IPS-18a (cell line): ENCODE measurements at regions not wholly inside any gene's neighbourhood (a gene's known extent, or its start where the extent isn't known, plus 50 kb on each side); places are given as distances from the start of the nearest gene placed in this dataset.

Source experiments
- H3K27ac ChIP-seq: one replicate; pipeline ENCODE4 v1.5.1; 2013; ENCODE audit warnings: low read length
- H3K27me3 ChIP-seq: one replicate; pipeline ENCODE4 v1.6.1; 2013; ENCODE audit warnings: mild to moderate bottlenecking, low read length; ENCODE audit not compliant: control insufficient read depth, insufficient read depth
- H3K36me3 ChIP-seq: one replicate; pipeline ENCODE4 v1.6.1; 2013; ENCODE audit warnings: low read depth, low read length; ENCODE audit not compliant: control insufficient read depth
- H3K4me1 ChIP-seq: one replicate; pipeline ENCODE4 v1.6.1; 2013; ENCODE audit warnings: low read depth, low read length; ENCODE audit not compliant: control insufficient read depth
- H3K4me3 ChIP-seq: one replicate; pipeline ENCODE4 v1.5.1; 2013; ENCODE audit warnings: low read length
- H3K9ac ChIP-seq: one replicate; pipeline ENCODE4 v1.6.1; 2013; ENCODE audit warnings: mild to moderate bottlenecking, low read length, moderate library complexity
- H3K9me3 ChIP-seq: one replicate; pipeline ENCODE4 v1.6.1; 2013; ENCODE audit warnings: low read depth, low read length; ENCODE audit not compliant: control insufficient read depth

DNA sequence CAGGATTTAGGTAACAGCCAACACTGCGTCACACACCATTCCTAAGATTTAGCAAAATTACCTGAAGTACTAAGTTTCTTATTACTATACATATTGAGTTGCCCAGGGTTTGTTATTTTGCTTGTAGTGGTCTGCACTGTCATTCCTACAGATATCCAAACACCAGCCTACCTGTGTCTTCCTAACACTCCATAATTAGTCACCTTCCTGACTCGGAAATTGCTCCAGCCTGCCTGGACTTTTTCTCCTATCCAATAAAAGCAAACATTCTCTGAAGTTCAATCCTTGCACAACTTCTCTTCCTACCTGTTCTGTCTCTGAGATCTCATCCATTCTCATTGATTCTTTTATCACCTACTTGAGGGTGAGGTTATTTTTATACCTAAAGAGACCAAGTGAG lies 243.9 kb downstream of the NR2F1-AS1 start:
- Histone ChIP-seq H3K27me3 (no peaks in the 10 kb centered on the region), H3K9me3 (no peaks in the 10 kb centered on the region), H3K36me3 (no peaks in the 10 kb centered on the region), H3K4me1 (no peaks in the 10 kb centered on the region), H3K4me3 (no peak overlapping the region), H3K27ac (no peak overlapping the region), H3K9ac (no peak overlapping the region)

- Histone ChIP-seq H3K27ac (no peak overlapping the region), H3K27me3 (no peaks in the 10 kb centered on the region), H3K9ac (no peak overlapping the region), H3K36me3 (no peaks in the 10 kb centered on the region), H3K4me1 (no peaks in the 10 kb centered on the region), H3K9me3 (no peaks in the 10 kb centered on the region), H3K4me3 (no peak overlapping the region)
Measured at GRCh38 chr5:93336330-93337110, 244.5 kb downstream of the NR2F1-AS1 start.

- Histone ChIP-seq H3K4me3 (no peak overlapping the region), H3K4me1 (no peaks in the 10 kb centered on the region), H3K27ac (no peak overlapping the region), H3K9ac (no peak overlapping the region), H3K9me3 (no peaks in the 10 kb centered on the region), H3K36me3 (no peaks in the 10 kb centered on the region), H3K27me3 (no peaks in the 10 kb centered on the region)
Measured at GRCh38 chr5:93331863-93332262, 249.2 kb downstream of the NR2F1-AS1 start.

DNA sequence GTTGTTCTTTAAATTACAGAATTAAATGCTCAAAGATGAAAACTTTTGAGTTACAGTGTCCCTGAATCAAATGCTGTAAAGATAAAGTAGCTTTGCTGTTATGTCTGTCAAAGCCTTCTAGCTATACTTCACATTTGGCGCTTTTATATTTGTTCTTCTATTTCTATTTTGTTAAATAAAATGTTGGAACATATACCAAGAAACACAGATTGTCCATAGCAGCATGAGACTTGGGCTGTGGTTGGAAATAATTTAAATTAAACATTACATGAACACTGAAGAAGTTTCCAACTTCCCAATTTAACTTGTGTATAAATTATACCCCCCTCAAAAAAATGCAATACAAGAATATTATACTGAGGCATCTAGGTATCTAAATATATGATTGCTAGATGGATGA lies 249.8 kb downstream of the NR2F1-AS1 start:
- no peaks in the 10 kb centered on the region for H3K36me3 ChIP-seq
- no peak overlapping the region for H3K9ac ChIP-seq
- no peak overlapping the region for H3K4me3 ChIP-seq
- H3K27me3 ChIP-seq = no peaks in the 10 kb centered on the region
- H3K27ac ChIP-seq = no peak overlapping the region
- H3K9me3 ChIP-seq = no peaks in the 10 kb centered on the region
- H3K4me1 ChIP-seq = no peaks in the 10 kb centered on the region

DNA sequence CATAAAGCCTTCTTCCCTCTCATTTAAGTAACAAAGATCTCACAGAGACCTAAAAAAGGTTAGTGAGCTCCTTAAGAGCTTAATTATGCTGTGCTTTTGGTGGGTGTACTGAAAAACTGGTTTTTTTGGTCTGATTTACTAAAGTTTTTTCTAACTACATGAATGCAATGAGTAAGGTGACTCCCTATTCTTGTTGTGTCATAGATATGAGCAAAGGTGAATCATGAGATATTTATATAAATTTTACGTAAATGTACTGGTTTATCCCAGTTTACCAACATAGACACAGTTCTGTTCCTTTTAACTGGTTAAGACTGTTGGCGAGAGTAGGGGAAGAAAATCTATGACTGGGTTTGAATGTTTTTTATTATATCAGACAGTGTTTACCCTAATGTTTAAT lies 250.5 kb downstream of the NR2F1-AS1 start:
- Histone ChIP-seq H3K9ac (no peak overlapping the region), H3K4me1 (no peaks in the 10 kb centered on the region), H3K27me3 (no peaks in the 10 kb centered on the region), H3K27ac (no peak overlapping the region), H3K4me3 (no peak overlapping the region), H3K36me3 (no peaks in the 10 kb centered on the region), H3K9me3 (no peaks in the 10 kb centered on the region)

DNA sequence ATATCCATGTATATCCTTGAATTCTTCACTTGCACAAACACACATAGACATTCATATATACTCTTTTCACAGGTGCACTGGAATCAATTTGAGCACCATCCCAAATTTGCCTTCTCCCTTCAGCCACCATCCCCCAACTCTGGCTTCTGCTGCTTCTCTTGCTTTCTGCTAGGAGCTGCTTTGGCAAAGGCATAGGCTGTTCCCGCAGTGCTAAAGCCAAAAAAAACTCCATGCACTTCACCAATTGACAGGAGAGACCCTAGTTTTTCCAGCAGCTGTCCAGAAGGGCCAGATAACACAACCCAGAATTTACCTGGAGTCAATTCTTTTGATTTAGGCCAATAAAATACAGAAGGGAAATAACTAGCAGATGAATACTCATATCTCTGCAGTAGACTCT lies 251.3 kb downstream of the NR2F1-AS1 start:
- no peak overlapping the region for H3K27ac ChIP-seq
- H3K27me3 ChIP-seq = no peaks in the 10 kb centered on the region
- H3K4me1 ChIP-seq = no peaks in the 10 kb centered on the region
- no peak overlapping the region for H3K4me3 ChIP-seq
- H3K36me3 ChIP-seq = no peaks in the 10 kb centered on the region
- H3K9ac ChIP-seq = no peak overlapping the region
- no peaks in the 10 kb centered on the region for H3K9me3 ChIP-seq

DNA sequence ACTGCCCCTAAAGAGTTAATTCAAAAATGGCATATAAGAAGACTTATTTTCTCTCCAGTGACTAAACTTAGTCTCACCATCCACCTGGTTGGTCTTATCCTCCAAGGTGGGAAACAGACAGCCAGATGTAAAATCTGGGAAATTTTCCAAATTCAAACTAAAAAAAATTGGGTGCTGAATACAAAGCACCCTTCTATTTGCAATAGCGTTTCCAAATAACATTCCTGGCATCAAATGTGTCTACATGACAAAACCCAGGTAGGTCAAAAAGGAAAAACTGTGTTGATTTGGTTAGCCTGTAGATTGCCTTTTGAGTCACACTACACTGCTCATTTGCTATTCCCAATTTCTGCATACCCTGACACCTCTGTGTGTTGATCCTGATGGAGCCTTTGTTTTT lies 252.2 kb downstream of the NR2F1-AS1 start:
- H3K9me3 ChIP-seq = no peaks in the 10 kb centered on the region
- no peaks in the 10 kb centered on the region for H3K4me1 ChIP-seq
- H3K4me3 ChIP-seq = no peak overlapping the region
- no peak overlapping the region for H3K27ac ChIP-seq
- no peaks in the 10 kb centered on the region for H3K36me3 ChIP-seq
- H3K27me3 ChIP-seq = no peaks in the 10 kb centered on the region
- no peak overlapping the region for H3K9ac ChIP-seq

GRCh38 chr5:93327605-93328004 lies 253.4 kb downstream of the NR2F1-AS1 start:
- H3K4me1 ChIP-seq = no peaks in the 10 kb centered on the region
- no peak overlapping the region for H3K27ac ChIP-seq
- H3K9ac ChIP-seq = no peak overlapping the region
- H3K27me3 ChIP-seq = no peaks in the 10 kb centered on the region
- no peaks in the 10 kb centered on the region for H3K9me3 ChIP-seq
- H3K36me3 ChIP-seq = no peaks in the 10 kb centered on the region
- no peak overlapping the region for H3K4me3 ChIP-seq

GRCh38 chr5:93325946-93326345 lies 255.1 kb downstream of the NR2F1-AS1 start:
- Histone ChIP-seq H3K36me3 (no peaks in the 10 kb centered on the region), H3K4me3 (no peak overlapping the region), H3K9me3 (no peaks in the 10 kb centered on the region), H3K27me3 (no peaks in the 10 kb centered on the region), H3K4me1 (no peaks in the 10 kb centered on the region), H3K9ac (no peak overlapping the region), H3K27ac (no peak overlapping the region)

GRCh38 chr5:93322974-93323860 lies 257.8 kb downstream of the NR2F1-AS1 start:
- no peaks in the 10 kb centered on the region for H3K36me3 ChIP-seq
- no peak overlapping the region for H3K9ac ChIP-seq
- H3K4me3 ChIP-seq = no peak overlapping the region
- H3K4me1 ChIP-seq = no peaks in the 10 kb centered on the region
- no peak overlapping the region for H3K27ac ChIP-seq
- H3K9me3 ChIP-seq = no peaks in the 10 kb centered on the region
- no peaks in the 10 kb centered on the region for H3K27me3 ChIP-seq

GRCh38 chr5:93320920-93321445 lies 260.0 kb downstream of the NR2F1-AS1 start:
- no peaks in the 10 kb centered on the region for H3K27me3 ChIP-seq
- H3K4me1 ChIP-seq = no peaks in the 10 kb centered on the region
- no peak overlapping the region for H3K27ac ChIP-seq

More at GRCh38 chr5:93320920-93321445, 260.0 kb downstream of the NR2F1-AS1 start:
- Histone ChIP-seq H3K9me3 (no peaks in the 10 kb centered on the region), H3K4me3 (no peak overlapping the region), H3K36me3 (no peaks in the 10 kb centered on the region), H3K9ac (no peak overlapping the region)
